ENCODE measurements at regions not wholly inside any gene's neighbourhood (a gene's known extent, or its start where the extent isn't known, plus 50 kb on each side); places are given as distances from the start of the nearest gene placed in this dataset.
"Not testable (repeated sequence)": the region's sequence is repeated elsewhere in the genome, so short reads cannot be mapped to it uniquely, and the experiment has no call there.

GRCh38 chr7:69190763-69191162, 407.5 kb upstream of the AUTS2 start:
- DNase-seq, result no peak

DNA sequence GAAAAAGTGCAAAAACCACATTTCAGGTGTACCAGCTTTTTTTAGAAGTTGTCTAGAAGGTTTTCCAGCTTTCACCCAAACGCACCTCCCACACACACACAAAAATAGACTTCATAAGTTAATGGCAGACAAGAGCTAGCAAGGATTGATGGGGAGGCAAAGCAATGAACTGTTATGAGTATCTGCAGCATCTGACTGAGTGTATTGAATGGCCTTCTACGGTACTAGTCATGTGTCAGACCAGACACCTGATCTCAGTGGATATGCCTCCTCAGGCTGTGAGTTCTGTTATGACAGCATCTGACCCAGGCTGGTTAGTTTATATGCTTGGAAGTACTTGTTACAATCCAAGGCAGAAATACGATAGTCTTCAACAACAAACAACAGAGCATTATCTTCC, 406.1 kb upstream of the AUTS2 start:
- DNase-seq, result no peak

DNA sequence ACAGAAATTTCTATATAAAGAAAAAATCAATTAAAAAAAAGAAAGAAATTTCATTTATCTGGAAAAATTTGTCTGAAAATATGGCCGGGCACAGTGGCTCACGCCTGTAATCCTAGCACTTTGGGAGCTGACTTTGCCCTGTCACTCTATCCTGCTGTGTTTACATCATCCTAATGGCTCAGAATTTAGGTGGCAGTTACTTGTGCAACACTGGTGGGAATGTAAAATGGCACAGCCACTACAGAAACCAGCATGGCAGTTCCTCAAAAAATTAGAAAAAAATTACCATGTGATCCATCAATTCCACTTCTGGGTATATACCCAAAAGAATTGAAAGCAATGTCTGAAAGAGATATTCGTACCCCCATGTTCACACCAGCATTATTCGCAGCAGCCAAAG, 405.2 kb upstream of the AUTS2 start:
- no peak for DNase-seq

GRCh38 chr7:69196593-69196992, 401.7 kb upstream of the AUTS2 start:
- no peak for DNase-seq

- DNase-seq, result no peak
Measured at GRCh38 chr7:69198250-69198649, 400.0 kb upstream of the AUTS2 start.

GRCh38 chr7:69199041-69199440, 399.2 kb upstream of the AUTS2 start:
- no peak for DNase-seq

- DNase-seq, result no peak
Measured at GRCh38 chr7:69199661-69200060, 398.6 kb upstream of the AUTS2 start.

- DNase-seq, result no peak
Measured at GRCh38 chr7:69203871-69204270, 394.4 kb upstream of the AUTS2 start.

DNA sequence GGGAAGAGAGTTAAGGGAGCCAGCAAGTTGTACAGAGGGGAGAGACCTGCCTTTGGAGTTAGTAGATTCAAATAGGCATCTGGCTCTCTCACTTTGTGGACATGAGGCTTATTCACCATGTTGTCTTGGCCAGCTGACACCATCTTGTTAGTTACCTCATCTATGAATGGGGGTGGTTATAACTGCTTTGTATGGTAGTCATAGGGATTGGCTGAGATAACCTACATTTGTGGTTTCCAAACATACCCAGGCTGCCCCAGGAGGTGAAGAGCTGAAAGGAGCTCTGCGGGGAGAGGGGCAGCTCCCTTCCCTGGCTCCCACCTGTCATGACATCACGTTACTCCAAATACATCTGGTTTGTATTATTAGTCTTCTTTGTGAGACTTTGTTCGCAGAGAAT, 393.3 kb upstream of the AUTS2 start:
- DNase-seq, result no peak

GRCh38 chr7:69205581-69205980, 392.7 kb upstream of the AUTS2 start:
- DNase-seq, result no peak

GRCh38 chr7:69208276-69208675, 390.0 kb upstream of the AUTS2 start:
- DNase-seq, result no peak

DNA sequence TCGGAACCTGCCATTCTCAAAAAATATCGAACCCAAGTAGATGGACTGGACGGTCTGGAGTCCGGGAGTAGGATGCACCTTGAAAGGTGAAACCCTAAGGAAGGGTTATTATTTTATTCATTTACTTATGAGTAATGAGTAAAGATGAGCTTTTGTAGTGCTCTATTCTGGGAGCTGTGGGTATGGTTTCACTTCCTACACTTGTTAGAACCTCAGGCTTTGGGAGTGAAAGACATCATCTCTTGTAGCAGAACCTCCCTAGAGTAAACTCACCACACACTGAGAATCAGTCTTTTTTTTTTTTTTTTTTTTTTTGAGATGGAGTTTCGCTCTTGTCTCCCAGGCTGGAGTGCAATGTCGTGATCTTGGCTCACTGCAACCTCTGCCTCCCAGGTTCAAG, 389.4 kb upstream of the AUTS2 start:
- DNase-seq, result no peak

DNA sequence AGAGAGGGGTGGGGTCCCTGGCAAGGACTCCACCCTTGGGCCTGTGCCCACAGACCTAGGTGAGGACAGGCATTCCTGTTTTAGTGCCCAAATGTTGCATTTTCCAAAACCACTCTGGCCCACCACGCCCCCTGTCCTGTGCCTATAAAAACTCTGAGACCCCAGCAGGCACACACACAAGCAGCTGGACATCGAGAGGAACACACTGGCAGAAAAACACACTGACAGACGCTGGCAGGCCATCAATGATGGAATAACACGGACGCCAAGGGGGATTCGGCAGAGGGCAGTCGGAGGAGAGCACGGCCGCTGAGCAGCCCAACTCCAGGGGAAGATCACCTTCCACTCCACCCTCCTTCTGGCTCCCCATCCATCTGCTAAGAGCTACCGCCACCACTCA, 386.9 kb upstream of the AUTS2 start:
- no peak for DNase-seq

DNA sequence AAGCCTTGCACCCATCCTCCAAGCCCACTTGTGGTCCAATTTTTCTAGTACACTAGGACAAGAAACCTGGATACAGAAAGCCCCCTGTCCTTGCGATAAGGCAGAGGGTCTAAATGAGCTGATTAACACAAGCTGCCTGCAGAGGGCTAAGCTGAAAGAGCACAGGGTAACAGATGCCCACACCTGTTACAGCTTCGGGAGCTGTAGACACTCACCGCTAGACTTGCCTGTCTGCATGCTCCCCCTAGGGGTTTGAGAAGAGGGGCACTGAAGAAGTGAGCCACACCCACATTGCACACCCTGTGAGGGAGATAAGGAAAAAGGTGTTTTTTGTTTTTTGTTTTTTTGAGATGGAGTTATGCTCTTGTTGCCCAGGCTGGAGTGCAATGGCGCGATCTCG, 386.5 kb upstream of the AUTS2 start:
- peak; percentile 18 to 29 for DNase-seq

- no peak for DNase-seq
Measured at GRCh38 chr7:69213878-69214277, 384.4 kb upstream of the AUTS2 start.

GRCh38 chr7:69215516-69215915, 382.8 kb upstream of the AUTS2 start:
- not testable (repeated sequence) for DNase-seq

DNA sequence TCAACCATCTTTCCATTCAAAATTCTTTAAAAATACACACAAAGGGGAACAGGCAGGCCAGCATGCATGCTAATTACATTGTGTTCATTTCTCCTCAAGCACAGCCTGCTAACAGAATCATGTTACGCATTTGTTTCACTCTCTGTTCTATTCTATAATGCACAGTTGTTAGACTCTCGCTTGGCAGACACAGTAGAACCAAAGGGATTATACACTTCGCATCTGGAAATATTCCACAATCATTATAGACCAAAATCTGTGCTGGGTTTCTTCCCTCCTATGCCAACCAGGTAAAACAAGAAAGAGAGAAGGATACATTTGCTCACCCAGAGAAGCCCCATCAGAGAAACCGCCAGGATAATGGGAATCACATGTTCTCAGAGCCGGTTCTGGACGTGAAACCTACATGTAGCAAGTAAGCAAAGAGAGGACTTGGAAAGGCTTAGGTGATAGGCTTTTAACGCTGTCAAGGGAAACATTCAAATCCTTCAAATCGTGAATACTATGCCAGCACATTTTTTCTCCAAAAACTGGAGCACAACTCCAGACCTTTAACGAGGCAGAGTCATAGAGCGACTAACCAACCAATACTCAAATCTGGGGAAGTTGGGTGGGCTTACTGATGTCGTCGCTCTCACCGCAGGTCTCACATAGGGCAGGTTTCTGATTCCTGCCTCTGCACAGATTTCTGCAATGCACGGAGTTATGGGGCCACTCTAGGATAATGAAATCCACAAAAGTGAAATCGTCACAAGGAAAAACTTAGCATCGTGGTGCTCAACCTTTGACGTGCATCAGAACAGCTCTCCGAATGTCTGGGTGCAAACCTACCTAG, 380.5 kb upstream of the AUTS2 start:
- DNase-seq, result no peak

DNA sequence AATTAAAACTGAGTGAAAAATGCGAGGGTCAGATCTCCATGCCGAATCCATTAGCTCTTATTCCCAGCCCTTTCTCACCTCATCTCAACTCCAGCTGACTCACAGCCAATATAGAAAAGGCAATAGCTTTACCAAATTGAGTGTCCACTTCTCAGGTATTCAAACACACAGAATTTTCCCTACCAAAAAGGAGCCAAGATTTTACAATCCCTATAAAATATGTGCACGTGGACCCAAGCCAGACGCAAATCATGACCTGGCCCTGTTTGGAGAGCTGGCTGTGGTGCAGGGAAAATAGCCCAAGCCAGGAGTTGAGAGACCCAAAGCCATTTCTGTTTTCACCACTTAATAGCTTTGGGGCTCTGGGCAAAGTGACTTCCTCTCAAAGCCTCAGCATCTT, 379.7 kb upstream of the AUTS2 start:
- no peak for DNase-seq

GRCh38 chr7:69219381-69219780, 378.9 kb upstream of the AUTS2 start:
- DNase-seq, result no peak

DNA sequence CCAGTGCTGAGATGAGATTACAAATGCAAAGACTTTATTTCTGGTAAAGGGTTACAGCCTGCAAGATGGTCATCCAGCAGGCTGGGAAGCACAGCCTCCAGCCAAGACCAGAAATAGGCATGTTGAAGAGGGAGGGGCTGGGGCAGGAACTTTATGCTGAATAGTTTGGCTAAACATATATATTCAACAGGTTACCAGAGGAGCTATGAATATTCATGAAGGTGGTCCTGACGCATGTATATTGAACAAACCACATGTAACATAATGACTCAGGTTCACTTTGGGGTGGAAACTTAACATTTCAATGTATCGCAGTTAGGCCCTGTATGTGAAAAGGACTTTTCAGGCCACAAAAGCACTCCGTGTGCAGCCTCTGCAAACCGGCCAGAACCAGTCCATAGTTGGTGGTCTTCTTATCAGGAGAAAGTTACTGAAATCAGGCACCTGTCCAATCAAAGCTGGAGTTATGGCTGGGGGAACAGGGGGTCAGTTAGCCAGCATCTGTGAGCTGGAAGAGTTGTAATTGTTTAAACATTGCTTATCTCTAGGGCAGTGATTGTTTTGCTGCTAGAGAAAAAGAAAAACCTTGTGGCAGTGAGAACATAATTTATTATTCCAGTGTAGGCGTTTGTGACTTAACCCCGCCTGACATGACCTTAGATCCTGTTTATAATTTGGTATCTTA, 372.9 kb upstream of the AUTS2 start:
- DNase-seq, result no peak

DNA sequence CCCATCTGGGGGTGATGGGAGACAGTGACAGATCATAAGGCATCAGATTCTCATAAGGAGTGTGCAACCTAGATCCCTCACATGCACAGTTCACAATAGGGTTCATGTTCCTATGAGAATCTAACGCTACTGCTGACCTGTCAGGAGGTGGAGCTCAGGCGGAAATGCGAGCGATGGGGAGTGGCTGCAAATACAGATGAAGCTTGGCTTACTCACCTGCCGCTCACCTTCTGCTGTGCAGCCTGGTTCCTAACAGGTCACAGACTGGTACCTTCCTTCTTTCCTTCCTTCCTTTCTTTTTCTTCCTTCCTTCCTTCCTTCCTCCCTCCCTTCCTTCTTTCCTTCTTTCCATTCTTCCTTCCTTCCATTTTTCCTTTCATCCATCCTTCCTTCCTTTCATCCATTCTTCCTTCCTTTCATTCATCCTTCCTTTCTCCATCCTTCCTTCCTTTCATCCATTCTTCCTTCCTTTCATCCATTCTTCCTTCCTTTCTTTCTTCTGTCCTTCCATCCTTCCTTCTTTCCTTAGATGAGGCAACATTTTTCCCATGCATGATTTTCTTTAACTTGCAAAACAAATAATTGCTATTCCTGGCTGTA, 370.0 kb upstream of the AUTS2 start:
- no peak for DNase-seq

DNA sequence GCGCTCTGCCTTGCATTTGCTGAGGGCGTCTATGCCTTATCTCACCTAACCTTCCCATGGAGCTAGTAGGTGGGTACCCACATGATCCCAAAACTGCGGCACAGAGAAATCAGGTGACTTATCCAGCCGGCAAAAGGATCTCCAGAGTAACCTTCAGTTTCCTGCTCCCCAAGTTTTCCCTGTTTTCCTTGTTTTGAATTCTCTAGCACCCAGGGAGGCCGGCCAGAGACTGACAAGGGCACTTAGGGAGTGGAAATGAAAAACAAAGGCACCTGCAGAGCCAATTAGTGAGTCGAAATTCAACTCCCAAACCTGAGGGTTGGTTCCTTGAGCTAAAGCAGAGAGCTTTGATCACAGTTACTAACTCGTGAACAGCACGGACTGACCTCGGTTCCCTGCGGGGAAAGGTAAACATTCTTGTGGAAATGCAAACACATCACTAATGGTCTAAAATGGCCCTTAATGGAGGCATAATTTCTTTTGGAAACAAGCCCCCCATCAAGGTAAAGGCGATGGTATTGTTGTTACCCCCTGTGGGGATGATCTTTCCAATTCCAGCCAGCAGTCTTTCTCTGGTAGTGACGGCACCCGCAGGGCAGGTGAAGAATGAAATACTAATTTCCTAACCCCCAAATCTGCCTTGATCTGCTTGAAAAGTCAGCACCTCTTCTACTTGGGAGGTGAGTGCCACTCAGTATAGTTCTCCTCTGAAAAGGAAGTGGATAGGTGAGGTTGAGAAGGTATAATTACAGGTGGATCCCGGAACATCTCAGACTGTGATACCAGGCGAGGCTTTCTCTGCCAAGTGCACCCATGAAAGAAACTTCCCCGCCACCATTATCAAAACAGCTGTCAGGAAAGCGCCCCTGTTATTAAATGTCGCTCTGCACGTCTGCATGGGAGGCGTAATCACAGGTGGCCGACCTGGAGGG, 365.6 kb upstream of the AUTS2 start:
- no peak for DNase-seq

- no peak for DNase-seq
Measured at GRCh38 chr7:69237541-69237940, 360.7 kb upstream of the AUTS2 start.

All from SHP77 (cell line).